Hematopoietic multipotent progenitor cell treated with erythropoietin and hydrocortisone succinate and interleukin-3 and kit ligand, for 15 days (in vitro differentiated cells): ENCODE measurements at regions not wholly inside any gene's neighbourhood (a gene's known extent, or its start where the extent isn't known, plus 50 kb on each side); places are given as distances from the start of the nearest gene placed in this dataset.
"Not testable (repeated sequence)": the region's sequence is repeated elsewhere in the genome, so short reads cannot be mapped to it uniquely, and the experiment has no call there.

Source experiments
- DNase-seq: peaks from one replicate; pipeline ENCODE4 v3.0.0-alpha.2; 2015; ENCODE audit warnings: low spot score

DNA sequence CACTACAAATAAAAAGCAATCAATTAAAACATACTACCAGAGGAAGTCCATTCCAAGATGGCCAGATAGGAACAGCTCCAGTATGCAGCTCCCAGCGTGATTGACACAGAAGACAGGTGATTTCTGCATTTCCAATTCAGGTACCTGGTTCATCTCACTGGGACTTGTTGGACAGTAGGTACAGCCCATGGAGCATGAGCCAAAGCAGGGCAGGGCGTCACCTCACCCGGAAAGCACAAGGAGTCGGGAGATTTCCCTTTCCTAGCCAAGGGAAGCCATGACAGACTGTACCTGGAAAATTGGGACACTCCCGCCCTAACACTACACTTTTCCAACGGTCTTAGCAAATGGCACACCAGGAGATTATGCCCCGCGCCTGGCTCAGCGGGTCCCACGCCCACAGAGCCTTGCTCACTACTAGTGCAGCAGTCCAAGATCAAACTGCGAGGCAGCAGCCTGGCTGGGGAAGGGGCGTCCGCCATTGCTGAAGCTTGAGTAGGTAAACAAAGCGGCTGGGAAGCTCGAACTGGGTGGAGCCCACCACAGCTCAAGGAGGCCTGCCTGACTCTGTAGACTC is 106.0 kb downstream of the BUD13 start:
- not testable (repeated sequence) for DNase-seq

DNA sequence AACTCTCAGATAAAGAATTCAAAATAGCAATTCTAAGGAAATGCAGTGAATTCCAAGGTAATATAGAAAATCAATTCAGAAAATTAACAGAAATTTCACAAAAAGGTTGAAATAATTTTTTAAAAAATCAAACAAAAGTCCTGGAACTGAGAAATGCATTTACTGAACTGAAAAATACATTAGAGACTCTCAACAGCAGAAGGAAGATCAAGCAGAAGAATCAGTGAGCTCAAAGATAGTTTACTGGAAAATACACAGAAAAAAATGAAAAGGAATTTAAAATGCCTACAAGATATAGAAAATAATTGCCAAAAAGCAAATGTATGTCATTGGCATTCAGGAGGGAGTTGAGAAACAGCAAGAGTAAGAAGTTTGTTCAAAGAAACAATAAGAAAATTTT is 107.3 kb downstream of the BUD13 start:
- no peak for DNase-seq

DNA sequence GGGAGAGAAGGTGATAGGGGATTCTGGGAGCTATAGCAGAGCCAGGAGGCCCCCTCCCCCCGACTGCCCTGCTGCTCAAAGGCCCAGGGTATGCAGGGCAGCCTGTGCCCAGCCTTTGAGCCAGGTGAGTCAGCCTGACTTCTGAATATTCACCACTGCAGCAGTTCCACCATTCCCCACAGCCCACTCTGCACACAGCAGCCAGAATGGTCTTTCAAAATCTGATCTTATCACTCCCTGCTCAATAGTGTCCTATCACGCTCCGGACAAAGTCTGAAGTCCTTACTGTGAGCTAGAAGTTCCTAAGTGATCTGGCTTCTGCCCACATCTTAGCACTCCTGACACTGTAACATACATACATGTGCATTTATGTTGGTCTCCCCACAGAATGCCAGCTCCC is 111.7 kb downstream of the BUD13 start:
- no peak for DNase-seq

DNA sequence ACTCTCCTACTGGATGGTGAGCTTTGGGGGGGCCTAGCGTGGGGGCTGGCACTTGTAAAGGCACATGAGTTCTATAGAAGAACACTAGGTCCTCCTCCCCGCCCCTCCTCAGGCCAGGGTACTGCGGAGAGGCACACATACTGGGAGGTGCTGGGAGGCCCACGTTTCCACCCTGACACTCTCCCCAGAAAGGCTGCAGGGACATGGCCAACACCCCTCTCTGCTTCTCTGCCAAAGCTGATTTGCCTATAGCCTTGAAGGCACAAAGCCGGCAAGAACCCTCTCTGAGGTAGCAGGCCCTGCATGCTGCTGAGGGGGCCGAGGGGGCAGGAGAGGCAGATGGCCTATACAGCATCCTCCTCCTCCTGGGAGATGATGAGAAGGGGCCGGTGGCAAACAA is 112.8 kb downstream of the BUD13 start:
- DNase-seq = no peak

DNA sequence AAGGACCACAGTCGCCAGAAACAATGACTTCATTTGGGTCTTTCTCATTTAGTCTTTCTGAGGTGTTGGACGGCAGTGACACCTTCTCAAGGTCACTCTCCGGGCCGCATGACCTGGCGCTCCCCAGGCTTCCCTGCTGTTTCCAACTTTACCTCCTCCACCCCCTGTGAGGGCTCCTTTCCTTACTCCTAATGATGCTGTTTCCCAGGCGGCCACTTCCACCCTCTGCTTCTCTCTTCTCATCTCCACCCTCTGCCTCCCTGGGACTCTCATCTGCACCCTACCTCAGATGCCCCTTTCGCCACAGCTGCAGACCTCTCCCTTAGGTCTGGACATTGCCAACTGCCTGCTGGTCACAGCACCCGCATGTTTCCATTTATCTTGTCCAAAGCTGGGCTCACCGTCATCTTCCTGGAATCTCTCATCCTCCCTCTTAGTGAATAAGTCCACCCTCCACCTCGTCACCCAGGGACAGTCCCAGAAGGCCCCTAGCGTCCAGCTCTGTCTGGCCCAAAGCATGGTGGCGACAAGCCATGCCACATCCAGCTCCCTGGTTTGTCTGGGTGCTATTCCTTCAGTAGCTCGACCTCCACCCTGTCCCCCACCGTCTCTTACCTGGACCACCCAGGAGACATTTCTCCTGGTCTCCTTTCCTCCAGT is 113.8 kb downstream of the BUD13 start:
- no peak for DNase-seq

DNA sequence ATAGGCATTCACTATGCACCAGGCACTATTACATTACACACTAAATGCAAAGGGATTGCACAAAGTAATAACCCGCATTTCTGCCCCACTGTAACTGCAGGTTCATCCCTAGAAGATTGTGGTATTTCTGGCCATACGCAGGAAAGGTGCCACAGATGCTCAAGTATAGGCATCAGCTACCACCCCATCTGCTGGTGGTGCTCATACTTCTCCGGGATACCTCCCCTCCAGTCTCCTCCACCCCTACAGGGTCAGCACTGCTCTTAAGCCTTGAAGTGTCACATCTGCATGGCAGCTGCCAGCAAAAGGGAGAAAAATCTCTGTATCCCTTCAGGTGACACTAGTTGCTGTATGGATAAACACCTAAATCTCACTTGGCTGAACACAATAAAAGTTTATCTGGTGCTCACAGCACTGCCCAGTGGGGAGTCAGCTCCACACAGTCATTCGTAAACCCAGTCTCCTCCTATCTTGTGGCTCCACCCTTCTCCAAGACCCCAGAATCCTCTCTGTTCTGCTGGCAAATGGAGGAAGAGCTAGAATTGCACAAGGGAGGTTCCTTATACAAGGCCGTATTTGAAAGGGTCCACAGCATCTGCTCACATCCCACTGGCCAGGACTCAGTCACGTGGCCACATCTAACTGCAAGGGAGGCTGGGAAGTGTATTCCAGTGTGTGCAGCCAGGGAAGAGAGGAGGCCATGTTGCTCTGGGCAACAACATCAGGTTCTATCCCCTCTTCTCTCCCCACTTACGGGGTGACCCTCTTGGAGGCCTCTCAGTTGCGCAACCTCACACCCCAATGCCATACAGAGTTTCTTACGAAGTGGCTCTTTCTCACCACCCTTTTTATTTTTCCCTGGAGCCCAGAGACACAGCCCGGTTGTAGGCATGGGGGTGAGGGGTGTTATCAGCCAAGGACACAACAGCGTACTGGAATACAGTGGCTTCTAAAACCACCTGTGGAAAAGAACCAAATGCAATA is 114.7 kb downstream of the BUD13 start:
- DNase-seq = no peak

DNA sequence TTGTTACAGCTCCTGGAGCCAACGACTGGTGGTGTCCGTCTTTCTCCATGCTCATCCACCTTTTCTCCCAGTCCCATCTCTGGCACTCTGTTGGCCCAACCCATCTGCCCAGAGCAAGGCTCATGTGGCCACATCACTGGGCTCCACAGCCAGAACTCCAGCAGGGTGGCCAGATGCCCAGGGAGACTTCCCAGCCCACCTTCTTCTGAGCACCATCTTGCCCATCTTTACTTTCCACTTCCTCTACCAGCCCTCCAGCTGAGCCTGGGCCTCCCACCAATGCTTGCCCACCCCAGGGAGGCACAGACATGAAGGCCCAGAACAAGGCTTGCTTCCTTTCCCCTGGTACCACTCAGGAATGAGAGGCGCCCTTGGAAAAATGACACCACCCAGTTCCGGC is 116.8 kb downstream of the BUD13 start:
- no peak for DNase-seq

DNA sequence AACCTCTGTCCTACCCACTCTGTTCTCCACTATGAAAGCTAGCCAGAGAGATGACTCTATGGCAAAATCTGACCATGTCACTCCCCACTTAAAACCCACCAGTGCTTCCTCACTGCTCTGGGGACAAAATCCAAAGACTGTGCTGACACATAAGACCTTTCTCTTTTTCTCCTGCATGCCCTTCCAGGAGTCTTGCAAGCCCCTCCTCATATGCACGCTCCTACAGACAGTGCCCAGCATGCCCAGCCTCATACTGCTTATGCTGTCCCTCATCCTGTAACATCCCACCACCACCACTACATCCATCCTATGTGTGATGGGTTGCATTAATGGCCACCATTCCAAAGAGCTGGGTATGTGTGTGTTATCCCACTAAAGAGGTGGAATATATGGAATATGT is 118.3 kb downstream of the BUD13 start:
- DNase-seq = no peak

DNA sequence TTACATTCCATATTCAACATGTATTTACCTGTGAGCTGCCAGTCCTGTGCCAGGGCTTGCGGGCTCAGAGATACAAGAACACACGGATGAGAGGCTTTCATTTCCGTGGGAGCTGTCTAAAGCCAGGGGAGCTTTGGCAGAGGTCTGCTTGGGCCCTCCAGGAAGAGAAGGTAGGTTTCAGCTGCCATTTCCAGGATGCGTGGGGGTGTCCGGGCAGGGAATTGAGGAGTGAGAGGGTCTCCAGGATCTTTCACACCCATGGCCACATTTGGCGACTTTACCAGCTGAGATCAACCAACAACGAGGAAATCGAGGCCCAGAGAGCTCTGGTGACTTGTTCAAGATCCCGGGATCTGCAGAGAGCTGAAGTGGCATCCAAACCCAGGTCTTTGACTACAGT is 119.6 kb downstream of the BUD13 start:
- no peak for DNase-seq

DNA sequence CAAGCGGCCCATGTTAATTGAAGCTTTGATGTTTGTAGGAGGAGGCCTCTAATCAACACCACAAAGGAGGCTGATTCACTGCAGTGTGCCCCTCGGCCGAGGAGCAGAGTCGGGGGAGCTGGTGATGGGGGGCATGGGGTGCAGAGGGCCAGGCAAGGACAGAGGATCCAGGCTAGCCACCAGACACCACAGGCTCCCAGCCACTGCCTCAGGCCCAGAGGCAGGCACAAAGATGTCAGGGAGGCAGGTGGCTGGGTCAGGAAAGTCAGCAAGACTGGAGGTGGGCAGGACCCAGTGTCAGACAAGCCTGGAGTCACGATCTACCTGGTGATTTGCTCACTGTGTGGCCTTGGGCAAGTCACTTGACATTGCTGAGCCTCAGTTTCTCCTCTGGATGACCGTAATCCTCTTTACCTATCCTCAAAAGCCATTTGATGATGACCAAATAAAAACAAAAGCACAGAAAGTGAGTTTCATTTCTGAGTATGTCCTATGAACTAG is 121.0 kb downstream of the BUD13 start:
- no peak for DNase-seq

DNA sequence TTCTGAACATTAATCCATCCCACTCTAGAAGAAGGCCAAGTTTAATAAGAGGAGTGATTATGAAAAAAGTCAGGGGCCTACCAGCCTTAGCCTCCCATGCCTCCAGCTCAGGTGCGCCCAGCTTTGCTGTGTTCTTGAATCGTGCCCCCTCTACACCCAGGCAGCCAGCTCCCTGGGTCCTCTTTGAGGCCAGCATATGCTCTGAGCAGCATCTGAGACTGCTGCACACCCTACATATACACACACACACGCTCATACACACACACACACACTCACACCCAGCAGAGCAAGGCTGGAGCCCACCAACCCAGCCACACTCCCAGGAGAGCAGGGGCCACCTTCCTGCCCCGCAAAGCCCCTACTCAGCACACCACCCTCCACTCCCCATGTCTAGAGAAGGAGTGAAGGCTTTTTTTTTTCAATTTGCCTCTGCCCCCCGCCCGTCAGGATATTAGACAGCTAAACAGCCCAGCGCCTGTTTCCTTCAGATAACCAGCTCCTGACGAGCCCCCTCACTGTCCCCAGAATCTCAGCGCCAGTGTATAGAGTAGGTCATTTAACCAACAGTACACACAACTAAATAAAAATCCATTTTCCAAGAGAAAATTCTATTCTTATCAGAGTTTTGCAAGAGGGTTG is 121.6 kb downstream of the BUD13 start:
- DNase-seq = no peak

DNA sequence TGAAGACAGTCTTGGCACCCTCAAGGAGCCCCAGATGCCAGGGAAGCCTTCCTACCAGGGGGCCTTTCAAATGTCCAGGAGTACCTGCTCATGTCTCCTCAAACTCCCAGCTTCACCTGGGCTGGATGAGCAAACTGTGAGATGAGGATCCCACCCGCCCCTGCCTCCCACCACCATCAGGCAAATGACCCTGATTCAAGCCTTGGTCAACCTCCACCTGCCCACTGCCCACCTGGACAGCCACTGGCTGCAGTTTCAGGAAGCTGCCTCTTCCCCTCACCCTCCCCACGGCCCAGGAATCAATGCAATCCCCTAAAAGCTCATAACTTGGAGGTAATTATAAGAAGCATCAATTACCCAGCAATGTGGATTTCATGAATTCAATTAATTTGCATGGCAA is 122.7 kb downstream of the BUD13 start:
- no peak for DNase-seq

DNA sequence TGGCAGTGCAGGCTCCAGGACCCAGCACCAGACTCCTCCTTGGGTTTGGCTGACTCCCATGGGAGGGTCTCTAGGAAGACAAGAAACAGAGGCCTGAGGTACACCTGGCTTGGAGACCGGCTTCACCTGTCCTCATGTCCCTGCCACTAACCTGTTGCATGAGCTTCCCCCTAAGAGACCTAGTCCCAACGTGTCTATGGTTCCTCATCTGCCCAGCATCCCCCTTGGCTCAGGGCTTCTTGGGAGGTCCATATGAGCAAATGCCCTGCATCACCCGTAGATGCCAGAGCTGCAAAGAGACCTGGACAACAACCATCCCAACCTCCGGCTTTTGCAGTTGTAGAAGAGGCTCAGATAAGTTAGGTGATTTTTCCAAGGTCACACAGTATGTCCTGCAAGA is 123.5 kb downstream of the BUD13 start:
- DNase-seq = no peak

DNA sequence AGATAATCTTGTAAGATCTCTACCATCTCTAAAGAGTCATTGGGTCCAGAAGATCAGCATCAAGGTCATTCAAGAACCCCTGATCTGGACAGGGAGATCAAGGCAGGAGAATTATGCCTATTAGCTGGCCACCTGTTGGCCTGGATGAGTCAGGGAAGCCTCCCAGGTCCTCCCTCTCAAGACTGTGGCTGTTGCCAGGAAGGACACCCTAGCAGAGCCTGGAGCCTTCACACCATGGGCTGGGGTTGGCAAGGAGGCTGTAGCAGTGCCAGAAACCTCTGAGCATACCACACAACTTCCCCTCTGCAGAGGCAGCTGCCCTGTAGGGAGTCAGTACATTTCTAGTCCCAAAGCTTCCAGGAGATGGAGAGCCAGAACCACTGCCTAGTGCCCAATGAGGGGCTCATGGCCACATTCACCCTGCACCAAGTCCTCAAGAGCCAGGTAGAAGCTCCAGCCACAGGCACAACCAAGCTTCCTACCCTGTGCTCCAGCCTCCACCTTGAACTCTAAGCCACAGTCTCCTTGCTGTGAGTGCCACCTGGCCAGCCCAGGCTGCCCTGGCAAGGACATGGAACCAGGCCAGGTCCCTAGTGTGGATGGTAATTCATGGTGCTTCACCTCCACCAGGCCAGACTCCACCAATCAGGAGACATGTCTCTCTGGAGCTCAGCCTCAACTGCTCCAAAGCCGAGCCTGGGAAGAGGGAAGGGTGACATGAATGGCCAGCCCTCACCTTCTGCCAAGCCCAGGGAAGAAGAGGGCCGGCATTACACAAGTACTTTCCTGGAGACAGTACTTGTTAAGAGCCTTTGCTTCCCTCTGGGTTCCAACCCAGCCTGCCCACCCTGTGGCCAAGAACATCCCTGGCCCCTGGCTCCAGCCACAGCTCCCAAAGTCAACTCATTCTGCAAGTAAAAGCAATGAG is 124.3 kb downstream of the BUD13 start:
- DNase-seq = no peak

DNA sequence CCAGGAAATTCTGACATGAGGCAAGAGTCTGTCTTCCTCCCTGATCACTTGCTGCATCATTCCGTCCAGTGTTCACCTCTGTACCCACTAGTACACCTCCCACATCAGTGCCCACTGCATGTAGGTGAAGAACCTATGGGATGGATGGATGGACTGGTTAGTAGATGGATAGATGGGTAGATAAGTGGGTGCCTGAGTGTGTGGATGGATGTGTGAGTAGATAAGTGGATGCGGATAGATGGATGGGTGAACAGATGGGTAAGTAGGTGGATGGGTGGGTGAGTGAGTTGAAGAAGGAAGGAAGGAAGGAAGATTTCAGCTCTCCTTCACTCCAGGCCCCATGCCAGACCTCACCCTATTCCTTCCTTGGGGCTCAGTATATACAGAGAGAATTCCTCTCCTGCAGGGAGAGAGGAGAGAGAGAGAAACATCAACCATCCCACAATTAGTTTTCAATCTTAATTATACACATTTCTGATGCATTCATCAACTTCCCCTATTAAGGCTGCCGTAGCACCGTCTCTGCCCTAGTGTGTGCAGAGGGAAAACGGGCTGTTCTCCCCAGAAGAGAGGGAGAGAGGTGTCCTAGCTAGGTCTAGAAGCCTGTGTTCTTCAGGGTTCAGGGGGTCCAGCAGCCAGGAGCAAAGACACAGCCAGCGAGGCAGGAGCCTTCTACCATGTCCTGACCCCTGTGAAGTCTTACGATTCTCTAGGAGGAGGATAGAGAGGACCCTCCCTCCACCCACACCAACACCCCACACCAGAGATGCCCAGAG is 125.3 kb downstream of the BUD13 start:
- no peak for DNase-seq

DNA sequence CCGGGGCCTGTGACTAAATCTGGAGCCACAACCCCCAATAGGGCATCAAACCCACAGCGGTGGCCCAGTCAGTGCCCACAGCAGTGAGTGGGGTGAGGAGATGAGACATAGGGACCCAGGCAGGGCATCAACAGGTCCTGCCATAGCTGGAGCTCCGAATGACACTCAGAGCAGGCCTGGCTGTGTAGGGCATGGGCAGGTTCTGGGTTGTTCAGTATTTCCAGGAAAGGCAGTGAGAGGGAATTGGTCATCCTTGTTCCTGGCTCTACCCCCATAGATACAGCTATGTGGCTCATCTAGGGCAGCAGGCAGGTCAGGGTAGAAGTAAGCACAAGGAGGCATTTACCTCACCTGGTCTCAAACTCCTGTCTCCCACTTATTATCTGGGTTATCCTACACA is 126.6 kb downstream of the BUD13 start:
- no peak for DNase-seq

DNA sequence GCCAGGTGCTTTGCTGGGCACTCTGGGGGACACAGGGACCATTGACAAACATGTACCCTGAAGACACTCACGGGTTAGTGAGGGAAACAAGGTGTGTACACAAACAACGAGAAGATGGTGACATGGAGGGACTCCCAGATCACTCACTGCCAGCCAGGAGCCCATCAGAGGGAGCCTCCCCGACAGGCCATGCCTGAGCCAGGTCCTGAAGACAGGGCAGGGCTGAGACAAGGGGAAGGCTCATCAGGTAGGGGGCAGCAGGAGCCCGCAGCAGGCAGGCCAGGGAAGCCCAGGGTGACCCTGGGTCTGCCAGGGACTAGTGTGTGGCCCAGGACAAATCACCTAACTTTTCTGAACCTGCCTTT is 127.9 kb downstream of the BUD13 start:
- DNase-seq = no peak

DNA sequence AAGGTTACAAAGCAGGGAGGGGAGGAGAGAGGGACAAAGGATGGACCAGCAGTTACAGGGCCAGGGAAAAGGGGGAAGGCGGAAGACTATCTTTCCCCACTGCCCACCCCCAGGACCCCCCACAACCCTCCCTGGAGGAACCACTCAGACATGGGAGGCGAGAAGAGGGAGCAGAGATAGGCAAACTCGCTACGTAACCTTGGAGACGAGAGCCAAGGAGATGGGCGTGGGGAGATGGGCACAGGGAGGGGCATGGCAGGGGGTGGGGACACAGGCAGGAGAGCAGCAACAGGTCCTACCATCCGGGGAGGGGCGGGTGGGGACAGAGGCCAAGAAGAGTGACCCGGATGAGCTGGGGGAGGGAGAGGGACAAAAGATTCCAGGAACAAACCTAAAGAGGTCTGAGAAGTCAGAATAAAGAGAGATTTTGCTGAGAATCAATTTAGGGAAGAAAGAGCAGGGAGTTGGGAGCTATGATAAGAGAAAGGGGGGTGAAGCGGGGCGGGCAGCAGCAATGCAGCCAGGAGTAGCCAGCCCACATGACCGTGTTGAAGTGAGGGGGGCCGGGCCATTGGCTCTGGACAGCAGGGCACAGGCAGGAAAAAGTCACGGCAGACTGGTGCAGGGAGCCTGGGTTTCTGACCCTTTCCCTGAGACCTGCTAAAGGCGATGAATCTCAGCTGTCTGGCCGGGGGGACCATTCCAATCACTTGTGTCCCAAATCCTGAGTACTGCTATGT is 128.4 kb downstream of the BUD13 start:
- DNase-seq = no peak

DNA sequence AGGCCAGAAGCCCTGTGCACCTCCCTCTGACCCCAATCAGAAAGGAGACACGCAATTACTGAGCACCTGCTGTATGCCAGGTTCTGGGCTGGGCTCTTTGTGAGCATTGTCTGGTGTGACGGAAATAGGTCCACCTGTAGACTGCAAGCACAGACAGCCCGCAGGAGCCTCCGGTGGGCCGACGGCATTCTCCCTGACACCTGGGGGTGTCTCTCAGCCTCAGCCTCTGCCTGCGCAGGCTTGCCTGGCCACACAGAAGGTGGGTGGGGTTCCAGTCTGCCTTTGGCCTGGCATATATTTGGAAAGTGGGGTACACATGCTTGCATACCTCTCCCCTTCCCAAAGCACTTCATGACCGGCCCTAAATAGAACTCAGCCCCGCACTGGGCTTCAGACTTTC is 129.3 kb downstream of the BUD13 start:
- DNase-seq = no peak

DNA sequence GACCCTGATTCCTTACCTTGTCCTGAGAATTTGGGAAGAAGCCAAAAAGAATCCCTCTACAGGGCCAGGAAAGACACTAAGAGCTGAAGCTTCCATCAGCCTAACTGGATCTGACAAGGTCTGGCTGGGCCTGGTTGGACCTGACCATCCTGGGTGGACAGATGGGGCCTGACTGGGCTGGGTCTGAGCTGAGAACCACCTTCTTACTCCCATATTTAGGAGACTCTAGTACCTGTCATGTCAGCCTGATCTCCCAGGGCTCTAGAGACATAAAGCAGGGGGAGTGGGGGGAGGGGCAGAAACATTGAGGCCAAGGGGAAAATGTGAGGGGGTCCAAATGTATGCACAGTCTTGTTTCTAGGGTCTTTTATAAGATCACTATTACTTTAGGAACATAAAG is 129.9 kb downstream of the BUD13 start:
- no peak for DNase-seq
